Smooth muscle cell of the brain vasculature (primary cell): ENCODE measurements at regions not wholly inside any gene's neighbourhood (a gene's known extent, or its start where the extent isn't known, plus 50 kb on each side); places are given as distances from the start of the nearest gene placed in this dataset.

Source experiments
- DNase-seq: peaks from one replicate; pipeline ENCODE4 v3.0.0-alpha.2; 2012; ENCODE audit warnings: low read depth, low spot score

DNA sequence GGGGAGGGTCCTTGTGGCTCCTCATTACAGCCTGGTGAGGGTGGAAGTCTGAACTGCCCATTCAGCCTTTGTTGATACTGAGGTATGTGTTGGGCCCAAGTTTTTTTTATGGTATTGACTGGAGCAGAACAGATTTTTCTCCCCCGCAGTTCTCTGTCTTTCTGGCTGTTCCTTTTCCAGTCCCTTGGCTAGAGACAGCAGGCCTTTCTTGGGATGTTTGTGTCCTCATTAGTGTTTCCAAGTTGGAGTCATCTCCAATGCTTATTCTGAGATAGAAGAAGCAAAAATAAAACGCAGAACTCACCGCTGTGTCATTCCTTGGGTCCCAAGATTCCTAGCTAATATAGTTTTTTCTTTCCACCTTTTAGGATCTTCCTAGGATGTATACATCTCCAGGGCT, 193.3 kb downstream of the RAMP3 start:
- DNase-seq: no peak

DNA sequence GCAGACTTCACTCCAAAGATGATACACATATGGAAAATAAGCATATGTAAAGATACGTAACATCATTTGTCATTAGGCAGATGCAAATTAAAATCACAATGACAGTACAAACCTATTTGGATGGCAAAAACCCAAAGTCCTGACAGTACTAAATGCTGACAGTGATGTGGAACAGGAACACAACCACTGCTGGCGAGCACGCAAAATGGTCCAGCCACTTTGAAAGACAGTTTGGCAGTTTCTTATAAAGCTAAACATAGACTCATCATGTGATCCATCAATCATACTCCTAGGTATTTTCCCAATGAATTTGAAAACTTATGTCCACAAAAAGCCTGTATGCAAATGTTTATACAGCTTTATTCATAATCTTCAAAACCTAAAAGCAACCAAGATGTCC, 200.7 kb downstream of the RAMP3 start:
- no peak for DNase-seq

DNA sequence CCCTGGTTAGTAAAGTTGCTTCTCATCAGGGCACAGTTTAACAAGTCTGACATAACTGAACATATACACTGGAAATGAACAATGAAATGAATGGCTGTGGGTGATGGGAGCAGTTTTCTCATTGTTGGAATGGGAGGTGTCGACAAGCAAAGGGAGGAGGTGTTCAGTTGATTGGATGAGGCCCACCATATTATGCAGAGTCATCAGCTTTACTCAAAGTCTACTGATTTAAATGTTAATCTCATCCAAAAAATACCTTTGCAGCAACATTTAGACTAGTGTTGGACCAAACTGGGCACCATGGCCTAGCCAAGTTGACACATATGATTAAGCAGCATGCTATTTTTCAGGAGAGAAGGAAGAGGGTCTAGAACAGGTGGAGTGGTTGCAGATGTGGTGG, 201.7 kb downstream of the RAMP3 start:
- no peak for DNase-seq

DNA sequence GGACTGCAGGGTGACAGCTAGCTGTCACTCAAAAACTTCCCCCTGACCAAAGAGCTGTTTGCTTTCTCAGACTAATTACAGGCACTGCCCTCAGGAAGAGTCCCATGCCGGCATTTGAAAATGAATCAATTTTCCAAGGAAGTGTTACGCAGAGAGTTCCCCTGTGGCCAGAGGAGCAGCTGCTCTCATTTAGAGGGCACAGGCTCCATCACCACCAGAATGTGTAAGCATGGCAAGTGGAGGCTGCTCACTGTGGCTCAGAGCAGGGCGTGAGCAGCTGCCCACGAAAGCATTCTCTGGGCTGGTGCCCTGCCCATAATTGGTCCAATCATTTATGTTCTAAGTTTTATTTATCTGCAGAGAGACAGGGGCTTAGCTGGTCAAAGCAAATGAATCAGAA, 202.2 kb downstream of the RAMP3 start:
- no peak for DNase-seq

DNA sequence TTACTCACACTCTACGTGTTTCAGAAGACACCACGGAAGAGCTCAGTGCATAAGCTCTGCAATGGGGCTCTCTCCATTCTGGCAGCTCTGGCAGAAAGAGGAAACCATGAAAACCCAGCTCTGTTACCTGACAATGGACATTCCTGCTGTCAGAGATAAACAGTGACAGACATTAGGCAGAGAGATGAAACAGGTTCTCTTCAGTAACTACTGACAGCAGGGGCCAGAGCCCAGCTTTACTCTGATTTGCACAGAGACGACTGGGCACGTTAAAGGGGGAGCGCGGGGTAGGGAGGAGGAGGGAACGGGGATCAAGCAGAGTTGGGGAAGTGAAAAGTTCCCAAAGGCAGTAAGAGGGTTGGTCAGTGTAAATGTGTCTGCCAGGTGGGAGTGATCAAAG, 206.1 kb downstream of the RAMP3 start:
- no peak for DNase-seq

DNA sequence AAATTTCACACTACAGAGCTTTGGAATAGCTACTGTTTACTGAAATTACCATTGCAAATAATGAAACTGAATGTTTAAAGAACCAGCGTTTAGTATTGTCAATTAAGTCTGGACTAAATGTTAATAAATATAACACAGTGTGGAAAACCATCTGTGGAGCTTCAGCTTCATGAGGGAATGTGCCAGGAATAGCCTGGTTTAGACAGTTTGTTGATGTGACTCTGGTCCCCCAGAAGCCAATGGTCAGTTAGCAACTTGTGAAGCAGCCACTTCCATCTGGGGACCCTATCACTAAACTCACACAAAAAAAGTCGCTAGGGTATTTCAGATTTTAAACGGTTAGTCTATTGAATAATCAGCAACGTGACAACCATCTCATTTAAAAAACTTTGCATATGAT, 207.8 kb downstream of the RAMP3 start:
- no peak for DNase-seq

DNA sequence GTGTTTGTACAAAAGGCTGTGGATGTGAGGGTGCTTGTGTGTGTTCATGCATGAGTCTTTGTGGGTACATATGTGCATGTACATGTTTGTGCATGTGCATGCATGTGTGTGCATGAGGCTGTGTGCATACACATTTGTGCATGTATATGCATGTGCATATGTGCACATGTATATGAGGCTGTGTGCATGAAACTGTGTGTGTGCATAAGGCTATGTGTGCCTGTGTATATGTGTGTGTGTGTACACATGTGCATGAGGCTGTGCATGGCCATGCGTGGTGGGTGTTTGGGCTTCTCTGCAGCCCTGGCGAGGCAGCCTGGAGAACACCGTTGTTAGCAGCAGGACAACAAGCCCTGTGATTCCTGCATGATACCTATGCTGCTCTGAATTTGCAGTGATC, 207.7 kb upstream of the ADCY1 start:
- no peak for DNase-seq

DNA sequence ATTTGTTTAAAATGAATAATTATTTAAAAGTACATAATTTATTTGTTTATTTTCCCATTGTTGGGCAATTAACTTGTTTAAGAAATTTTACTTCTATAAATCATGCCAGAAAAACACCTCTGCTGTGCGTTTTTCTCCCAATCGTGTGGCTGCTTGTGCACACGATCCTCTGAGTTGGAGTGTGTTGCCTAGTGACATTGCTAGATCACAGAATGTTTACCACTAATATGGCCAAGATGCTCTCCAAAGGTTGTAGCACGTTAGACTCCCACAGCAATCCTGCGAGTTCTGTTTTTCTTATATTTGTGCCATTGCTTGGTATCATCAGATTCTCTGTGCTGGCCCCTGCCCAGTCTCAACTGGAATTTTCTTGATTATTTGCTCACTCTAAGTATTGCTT, 207.1 kb upstream of the ADCY1 start:
- no peak for DNase-seq

DNA sequence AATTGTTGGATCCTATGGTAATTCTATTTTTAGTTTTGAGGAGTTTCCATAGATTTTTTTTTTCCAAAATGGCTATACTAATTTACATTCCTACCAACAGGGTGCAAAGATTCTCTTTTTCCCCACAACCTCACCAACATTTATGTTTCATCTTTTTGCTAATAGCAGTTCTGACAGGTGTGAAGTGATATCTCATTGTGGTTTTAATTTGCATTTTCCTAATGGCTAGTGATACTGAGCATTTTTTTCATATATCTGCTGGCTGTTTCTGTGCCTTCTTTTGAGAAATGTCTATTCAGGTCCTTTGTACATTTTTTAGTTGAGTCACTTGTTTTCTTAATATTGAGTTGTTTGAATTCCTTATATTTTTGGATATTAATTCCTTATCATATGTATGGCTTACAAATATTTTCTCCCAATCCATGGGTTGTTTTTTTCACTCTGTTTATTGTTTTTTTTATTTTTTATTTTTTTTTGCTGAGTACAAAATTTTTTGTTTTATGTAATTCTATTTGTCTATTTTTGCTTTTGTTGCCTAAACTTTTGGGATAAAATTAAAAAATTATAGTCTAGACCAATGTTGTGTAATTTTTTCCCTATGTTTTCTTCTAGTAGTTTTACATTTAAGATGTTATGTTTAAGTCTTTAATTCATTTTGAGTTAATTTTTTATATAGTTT, 205.9 kb upstream of the ADCY1 start:
- no peak for DNase-seq

DNA sequence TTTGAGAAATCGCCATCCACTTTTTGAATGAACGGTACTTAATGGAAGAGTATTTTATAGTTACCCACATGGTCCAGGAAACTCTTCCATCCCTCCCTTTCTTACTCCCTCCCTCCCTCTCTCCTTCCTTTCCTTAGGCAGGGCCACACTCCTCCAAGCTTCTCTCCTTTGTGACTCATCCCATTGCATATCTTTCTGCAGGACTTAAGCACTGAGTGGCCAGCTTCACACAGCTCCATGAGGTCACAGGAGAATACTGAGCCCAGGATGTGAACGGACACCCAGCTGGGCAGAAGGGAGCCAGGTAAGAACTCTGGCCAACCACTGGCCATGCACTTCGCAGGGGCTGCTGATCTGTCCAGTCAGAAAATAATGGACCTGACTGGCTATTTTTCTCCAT, 189.7 kb upstream of the ADCY1 start:
- no peak for DNase-seq

DNA sequence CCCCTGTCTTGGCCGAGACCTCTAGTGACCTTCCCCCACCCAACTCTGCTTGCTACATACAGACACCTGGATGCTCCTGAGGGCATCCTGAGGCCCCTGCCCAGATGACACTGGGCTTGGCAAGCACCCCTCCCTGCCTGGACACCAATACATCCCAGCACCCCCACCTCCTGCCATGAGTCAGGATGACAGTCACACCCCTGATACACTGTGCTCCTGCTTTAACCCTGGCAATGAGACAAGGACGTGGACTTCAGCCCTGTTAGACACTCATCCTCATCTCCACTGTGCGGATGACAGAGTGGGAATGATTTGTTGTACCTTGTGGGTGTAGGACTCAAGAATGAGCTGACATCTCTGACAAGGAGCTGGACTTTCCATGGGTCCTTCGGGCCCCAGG, 186.3 kb upstream of the ADCY1 start:
- no peak for DNase-seq

DNA sequence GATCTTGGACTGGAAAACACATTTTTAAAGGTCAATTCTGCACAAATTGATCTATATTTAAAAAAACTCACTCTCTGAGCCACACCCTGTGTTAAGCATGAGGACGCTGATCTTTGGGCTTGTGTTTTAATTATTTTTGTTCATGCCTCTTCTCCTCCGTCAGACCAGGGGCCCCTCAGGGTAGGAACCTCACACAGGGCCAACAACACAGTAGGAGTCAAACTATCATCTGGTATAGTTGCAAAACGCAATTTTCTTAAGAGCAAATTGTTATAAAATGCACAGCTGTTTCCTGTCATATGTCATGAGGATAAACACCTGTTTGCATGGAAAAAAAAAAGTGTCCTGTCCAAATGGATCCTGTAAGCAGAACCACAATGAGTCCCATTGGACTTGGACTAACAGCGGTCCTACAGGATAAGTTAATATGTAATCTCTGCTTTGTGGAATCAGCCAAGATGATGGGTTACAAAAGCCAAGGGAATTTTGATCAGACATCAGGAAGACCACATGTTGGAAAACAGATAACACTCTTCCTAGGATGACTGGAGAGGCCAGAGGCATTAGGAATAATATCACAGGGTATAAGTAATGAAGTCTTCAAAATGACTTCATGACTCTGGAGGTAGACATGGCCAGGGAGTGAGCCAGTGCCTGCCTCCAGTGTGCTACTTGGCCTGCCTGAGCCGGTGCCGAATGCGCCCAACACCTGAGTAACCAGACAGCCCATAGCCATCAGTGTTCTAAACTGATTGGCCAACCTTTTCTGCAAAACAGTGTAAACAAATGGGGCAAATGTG, 184.9 kb upstream of the ADCY1 start:
- no peak for DNase-seq

DNA sequence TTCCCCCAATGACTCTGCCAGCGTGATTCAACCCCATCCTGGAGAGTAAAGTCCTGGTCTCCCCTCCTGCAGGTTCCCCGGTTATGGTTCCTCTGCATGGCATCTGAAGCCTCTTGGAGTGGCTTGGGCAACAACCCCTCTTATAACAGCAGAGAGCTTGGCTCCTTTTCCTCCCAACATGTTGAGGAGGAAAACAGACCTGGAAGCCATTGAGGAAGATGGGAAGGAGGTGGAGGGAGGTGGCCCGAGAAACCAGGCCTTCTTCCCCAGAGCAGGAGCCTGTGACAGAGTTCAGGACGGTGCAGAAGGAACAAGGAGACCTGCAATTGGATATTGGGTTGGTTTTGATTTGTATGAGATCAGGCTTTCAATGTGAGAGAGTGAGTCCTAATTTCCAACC, 184.0 kb upstream of the ADCY1 start:
- no peak for DNase-seq

DNA sequence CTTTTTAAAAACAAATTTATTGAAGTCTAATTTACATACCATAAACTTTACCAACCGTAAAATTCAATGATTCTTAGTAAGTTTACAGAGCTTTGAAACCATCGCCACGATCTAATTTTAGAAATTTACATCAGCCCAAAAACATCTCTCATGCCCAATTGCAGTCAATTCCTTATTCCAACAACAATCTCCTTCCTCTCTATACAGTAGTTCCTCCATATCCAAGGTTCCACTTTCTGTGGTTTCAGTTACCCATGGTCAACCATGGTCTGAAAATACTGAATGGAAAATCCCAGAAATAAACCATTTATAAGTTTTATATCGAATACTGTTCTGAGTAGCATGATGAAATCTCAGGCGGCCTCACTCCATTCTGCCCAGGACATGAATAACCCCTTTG, 183.4 kb upstream of the ADCY1 start:
- no peak for DNase-seq

DNA sequence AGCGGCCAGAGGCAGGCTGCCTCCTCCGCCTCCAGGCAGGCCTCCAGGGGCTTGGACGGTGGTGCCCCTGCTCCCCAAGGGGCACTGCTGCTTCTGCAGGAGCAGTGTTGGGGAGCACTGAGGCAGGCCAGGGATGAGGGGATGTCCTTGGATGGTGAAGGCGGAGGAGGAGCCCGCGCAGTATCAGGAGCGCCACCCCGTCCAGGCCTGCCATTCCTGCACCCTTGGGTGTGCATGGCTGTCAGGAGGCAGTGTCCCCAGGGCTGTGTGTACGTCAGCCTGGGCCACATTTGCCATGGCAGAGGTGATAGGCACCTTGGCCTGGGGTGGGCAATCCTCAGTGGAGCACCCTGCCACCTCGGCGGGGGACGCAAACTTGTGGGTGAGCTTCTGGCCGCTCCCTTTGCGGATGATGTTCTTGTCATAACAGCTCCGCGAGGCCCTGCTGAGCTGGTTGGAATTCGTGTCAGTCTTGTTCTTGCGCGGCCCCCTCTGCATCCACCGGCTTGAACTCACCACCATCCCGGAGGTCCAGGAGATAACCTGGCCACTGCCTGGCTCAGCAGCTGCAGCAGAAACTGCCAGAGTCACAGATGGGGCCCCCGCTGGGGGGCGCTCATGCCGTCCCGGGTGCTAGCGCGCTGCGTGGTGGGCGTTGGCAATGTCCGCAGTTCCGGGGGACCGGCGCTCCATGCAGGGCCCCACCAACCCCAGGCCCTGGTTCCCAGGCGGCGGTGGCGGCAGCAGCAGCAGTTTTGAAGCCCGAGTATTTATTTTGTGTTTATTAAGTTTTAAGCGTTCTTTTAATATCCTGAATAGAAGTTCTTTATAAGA, 182.3 kb upstream of the ADCY1 start:
- DNase-seq: no peak

DNA sequence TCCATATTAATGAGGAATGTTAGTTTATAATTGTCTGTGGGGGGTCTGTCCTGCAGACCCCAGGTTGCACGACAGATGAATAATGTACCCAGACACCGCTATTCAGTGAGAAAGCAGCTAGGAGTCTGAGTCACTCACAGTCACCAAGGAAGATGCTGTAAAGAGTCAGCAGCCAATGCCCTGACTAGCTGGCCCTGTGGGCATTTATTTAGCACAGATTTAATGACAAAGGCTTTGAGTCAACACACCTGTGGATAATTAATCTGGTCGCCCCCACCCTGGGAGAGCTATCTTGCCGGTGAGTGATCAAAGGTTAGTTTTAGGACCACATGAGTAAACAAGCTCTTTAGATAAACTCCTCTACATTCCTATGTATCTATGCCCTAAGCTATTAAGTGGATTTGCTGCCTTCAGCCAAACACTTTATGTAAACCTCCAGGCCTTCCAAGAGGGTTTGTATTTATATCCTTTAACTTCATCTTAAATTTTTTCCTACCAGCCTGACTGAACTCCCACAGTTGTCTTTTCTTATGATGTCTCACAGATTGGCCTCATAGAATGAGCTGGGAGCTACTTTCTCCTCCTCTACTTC, 180.0 kb upstream of the ADCY1 start:
- DNase-seq: no peak

DNA sequence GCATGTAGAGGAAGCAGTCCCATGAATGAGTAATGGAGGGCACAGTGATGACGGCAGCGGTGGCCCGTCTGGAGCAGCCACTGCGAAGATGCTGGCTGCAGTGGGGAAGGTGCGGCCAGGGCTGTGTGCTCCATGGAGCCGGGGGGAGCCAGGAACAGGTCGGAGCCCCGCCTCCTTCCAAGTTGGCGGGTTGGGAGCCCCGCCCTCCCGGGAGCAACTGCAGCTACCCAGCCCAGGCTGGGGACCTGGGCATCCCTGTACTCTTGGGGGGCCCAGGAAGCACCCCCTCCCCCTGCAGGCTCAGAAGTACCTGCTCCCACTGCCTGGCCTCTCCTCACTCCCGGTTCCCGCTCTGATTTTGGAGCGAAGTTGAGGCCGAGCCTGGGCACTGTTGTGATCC, 175.1 kb upstream of the ADCY1 start:
- DNase-seq: no peak

DNA sequence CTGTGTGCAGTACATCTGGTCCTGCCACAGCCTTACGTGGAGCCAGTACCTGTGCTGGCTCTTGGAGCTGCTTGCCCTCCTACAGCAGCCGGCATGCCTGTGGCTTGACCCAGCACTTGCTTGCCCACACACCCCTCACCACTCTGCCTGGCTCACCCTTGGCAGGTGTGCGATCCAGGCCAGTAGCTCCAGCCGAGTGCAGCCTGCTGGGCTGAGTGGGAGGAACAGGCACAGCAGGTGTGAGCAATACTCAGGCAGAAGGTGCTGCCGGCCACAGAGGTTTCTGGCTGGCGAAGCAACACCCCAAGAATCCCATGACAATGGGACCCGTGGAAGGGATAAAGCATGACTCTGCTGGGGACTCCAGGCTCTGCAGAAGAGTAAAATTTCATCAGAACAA, 173.5 kb upstream of the ADCY1 start:
- DNase-seq: no peak

DNA sequence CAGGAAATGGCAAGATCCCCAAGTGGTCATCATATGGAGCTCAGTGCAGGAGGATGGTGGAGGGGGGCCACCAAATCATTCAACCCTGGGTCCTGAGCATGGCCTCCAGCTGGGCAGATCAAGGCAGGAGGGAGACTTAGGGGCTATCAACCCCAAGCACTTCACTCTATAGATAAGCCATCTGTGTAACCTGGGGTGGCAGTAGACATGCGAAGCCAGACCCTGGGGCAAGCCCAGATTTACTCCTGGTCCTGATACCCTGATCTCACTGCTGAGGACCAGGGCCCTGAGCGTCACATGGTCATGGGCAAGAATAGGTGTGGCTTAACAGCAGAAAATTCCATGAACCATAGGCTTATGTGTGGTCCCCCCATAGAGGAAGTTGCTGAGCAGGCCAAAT, 173.0 kb upstream of the ADCY1 start:
- DNase-seq: no peak

DNA sequence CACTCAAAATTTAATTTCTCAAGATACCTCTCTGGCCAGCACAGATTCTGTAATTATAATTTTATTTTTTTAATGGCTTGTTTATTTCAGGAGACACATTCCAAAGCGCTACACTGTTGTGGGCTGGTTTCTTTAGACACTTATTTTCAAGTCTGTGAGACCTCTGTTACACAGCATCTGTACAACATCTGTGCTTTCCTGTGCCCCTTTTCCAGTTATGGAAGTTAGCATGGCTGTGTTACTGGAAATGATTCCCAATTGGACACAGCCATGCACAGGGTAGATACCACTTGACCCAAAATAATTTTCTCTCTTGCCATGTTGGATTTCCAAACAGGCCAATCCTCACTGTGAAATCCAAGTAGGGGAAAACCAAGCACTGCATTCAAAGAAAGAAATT, 172.3 kb upstream of the ADCY1 start:
- DNase-seq: no peak

DNA sequence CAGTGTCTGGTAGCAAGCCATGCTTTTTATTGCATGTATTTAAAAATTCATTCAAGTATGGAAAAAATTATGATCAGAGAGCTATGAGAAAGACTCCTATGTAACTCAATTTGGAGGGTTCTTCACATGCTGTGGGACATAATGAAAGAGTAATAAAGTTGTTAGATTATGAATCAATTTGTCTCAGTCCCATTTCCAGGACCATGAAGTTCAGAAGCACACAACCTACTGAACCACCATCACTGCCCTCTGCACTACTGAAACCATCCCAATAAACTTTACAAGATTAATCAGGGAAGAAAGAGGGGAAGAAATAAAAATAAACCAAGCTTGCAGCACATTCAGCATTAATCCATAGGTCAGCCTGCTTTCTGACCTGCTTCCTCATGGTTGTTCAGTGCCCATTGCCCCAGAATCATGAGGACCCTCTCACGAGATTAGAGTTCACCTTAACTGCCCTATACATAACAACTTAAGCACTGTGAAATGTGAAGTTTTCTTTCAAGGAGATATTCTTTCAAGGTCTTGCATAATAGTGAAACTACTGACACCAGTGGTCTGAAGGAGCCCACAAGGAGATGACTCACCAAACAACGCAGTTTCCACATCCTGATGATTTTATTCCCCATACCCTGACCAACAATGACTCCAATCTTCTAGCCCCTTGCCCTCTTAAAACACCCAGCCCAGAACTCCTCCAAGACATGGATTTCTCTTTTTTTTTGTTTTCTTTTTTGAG, 171.5 kb upstream of the ADCY1 start:
- DNase-seq: no peak

DNA sequence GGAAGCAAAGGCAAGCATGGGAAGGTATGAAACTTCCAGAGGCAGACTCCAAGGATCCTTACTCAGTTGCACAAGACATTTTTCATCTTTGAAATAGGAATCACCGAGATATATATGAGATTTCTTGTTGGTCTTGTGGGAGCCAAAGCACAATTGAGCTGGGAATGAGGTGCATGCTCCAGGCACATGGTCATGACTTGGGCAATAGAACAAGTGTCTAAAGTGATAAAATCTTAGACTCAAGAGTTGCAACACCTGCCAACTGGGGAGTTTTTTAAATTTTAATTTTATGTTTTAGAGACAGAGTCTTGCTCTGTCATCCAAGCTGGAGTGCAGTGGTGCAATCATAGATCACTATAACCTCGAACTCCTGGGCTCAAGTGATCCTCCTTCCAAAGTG, 169.5 kb upstream of the ADCY1 start:
- no peak for DNase-seq
